ENCODE measurements at regions not wholly inside any gene's neighbourhood (a gene's known extent, or its start where the extent isn't known, plus 50 kb on each side); places are given as distances from the start of the nearest gene placed in this dataset.
"Not testable (repeated sequence)": the region's sequence is repeated elsewhere in the genome, so short reads cannot be mapped to it uniquely, and the experiment has no call there.

GRCh38 chr3:34511891-34512290, 713.5 kb downstream of the PDCD6IP start:
- no peak for DNase-seq (ENCODE audit: low read depth in 1 of 2, low spot score in 1 of 2)
- Histone ChIP-seq H3K27ac (no peak overlapping the region), H3K4me3 (no peak overlapping the region), H3K27me3 (no peaks in the 10 kb centered on the region), H3K4me1 (ENCODE audit: low read depth) (no peaks in the 10 kb centered on the region), H3K9me3 (ENCODE audit: low read depth) (no peaks in the 10 kb centered on the region), H3K36me3 (no peaks in the 10 kb centered on the region)
- TF ChIP-seq, protein P1, sequence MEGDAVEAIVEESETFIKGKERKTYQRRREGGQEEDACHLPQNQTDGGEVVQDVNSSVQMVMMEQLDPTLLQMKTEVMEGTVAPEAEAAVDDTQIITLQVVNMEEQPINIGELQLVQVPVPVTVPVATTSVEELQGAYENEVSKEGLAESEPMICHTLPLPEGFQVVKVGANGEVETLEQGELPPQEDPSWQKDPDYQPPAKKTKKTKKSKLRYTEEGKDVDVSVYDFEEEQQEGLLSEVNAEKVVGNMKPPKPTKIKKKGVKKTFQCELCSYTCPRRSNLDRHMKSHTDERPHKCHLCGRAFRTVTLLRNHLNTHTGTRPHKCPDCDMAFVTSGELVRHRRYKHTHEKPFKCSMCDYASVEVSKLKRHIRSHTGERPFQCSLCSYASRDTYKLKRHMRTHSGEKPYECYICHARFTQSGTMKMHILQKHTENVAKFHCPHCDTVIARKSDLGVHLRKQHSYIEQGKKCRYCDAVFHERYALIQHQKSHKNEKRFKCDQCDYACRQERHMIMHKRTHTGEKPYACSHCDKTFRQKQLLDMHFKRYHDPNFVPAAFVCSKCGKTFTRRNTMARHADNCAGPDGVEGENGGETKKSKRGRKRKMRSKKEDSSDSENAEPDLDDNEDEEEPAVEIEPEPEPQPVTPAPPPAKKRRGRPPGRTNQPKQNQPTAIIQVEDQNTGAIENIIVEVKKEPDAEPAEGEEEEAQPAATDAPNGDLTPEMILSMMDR (IDR thresholded peaks at IDR 0.05; ENCODE audit: low read depth, low read length) = no peak

DNA sequence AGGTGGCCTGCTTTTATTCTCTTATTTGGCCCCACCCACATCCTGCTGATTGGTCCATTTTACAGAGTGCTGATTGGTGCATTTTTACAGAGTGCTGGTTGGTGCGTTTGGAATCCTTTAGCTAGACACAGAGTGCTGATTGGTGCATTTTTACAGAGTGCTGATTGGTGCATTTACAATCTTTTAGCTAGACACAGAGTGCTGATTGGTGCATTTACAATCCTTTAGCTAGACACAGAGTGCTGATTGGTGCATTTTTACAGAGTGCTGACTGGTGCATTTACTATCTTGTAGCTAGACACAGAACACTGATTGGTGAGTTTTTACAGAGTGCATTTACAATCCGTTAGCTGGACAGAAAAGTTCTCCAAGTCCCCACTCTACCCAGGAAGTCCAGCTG, 720.6 kb downstream of the PDCD6IP start:
- not testable (repeated sequence) for DNase-seq (ENCODE audit: low read depth in 1 of 2, low spot score in 1 of 2); H3K36me3 ChIP-seq; H3K9me3 ChIP-seq (ENCODE audit: low read depth)

DNA sequence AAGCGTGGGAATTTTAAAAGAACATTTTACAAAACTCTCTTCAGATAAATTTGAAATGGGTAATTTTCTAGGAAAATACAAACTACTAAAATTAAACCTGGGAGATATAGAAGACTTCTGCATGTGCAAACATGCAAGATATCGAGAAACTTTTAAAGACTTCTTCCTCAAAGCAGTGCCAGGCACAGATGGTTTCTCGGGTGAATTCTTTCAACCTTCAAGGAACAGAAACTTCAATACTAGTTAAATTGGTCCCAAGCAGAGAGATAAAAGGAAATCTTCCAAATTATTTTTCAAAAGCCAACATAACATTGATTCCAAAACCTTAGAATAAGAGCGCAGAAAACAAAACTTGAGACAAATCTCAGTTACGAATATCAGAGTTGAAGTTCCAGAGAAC, 732.7 kb downstream of the PDCD6IP start:
- Histone ChIP-seq H3K36me3 (no peaks in the 10 kb centered on the region), H3K27me3 (no peaks in the 10 kb centered on the region), H3K27ac (no peak overlapping the region), H3K4me1 (ENCODE audit: low read depth) (peaks cover 13% of the 10 kb centered on the region), H3K4me3 (no peak overlapping the region), H3K9me3 (ENCODE audit: low read depth) (no peaks in the 10 kb centered on the region)
- TF ChIP-seq, protein P1 (IDR thresholded peaks at IDR 0.05; ENCODE audit: low read depth, low read length) = no peak
- DNase-seq (ENCODE audit: low read depth in 1 of 2, low spot score in 1 of 2) = no peak

More for the DNA sequence above, 720.6 kb downstream of the PDCD6IP start:
- not testable (repeated sequence) for H3K4me3 ChIP-seq; H3K4me1 ChIP-seq (ENCODE audit: low read depth); H3K27me3 ChIP-seq; H3K27ac ChIP-seq

- H3K4me3 ChIP-seq = no peak overlapping the region
- peaks cover 3% of the 10 kb centered on the region for H3K4me1 ChIP-seq (ENCODE audit: low read depth)
- H3K27ac ChIP-seq = no peak overlapping the region
- TF ChIP-seq, protein P1 (IDR thresholded peaks at IDR 0.05; ENCODE audit: low read depth, low read length) = no peak
- DNase-seq (ENCODE audit: low read depth in 1 of 2, low spot score in 1 of 2) = no peak
- H3K9me3 ChIP-seq (ENCODE audit: low read depth) = no peaks in the 10 kb centered on the region
- H3K36me3 ChIP-seq = no peaks in the 10 kb centered on the region
- no peaks in the 10 kb centered on the region for H3K27me3 ChIP-seq
Measured at GRCh38 chr3:34533451-34533850, 735.0 kb downstream of the PDCD6IP start.

GRCh38 chr3:34534013-34534412, 735.6 kb downstream of the PDCD6IP start:
- H3K4me1 ChIP-seq (ENCODE audit: low read depth) = no peaks in the 10 kb centered on the region
- H3K4me3 ChIP-seq = no peak overlapping the region
- H3K36me3 ChIP-seq = no peaks in the 10 kb centered on the region
- no peaks in the 10 kb centered on the region for H3K27me3 ChIP-seq
- H3K9me3 ChIP-seq (ENCODE audit: low read depth) = no peaks in the 10 kb centered on the region
- no peak for DNase-seq (ENCODE audit: low read depth in 1 of 2, low spot score in 1 of 2)
- TF ChIP-seq, protein P1 (IDR thresholded peaks at IDR 0.05; ENCODE audit: low read depth, low read length) = no peak
- H3K27ac ChIP-seq = no peak overlapping the region

GRCh38 chr3:34544136-34544535, 745.7 kb downstream of the PDCD6IP start:
- no peak overlapping the region for H3K27ac ChIP-seq
- no peaks in the 10 kb centered on the region for H3K36me3 ChIP-seq
- no peaks in the 10 kb centered on the region for H3K9me3 ChIP-seq (ENCODE audit: low read depth)
- no peaks in the 10 kb centered on the region for H3K27me3 ChIP-seq
- no peaks in the 10 kb centered on the region for H3K4me1 ChIP-seq (ENCODE audit: low read depth)
- no peak overlapping the region for H3K4me3 ChIP-seq
- no peak for DNase-seq (ENCODE audit: low read depth in 1 of 2, low spot score in 1 of 2)
- TF ChIP-seq, protein P1 (IDR thresholded peaks at IDR 0.05; ENCODE audit: low read depth, low read length) = no peak

Measured in cardiac muscle cell (in vitro differentiated cells and primary cell).